ENCODE measurements at regions not wholly inside any gene's neighbourhood (a gene's known extent, or its start where the extent isn't known, plus 50 kb on each side); places are given as distances from the start of the nearest gene placed in this dataset.

DNA sequence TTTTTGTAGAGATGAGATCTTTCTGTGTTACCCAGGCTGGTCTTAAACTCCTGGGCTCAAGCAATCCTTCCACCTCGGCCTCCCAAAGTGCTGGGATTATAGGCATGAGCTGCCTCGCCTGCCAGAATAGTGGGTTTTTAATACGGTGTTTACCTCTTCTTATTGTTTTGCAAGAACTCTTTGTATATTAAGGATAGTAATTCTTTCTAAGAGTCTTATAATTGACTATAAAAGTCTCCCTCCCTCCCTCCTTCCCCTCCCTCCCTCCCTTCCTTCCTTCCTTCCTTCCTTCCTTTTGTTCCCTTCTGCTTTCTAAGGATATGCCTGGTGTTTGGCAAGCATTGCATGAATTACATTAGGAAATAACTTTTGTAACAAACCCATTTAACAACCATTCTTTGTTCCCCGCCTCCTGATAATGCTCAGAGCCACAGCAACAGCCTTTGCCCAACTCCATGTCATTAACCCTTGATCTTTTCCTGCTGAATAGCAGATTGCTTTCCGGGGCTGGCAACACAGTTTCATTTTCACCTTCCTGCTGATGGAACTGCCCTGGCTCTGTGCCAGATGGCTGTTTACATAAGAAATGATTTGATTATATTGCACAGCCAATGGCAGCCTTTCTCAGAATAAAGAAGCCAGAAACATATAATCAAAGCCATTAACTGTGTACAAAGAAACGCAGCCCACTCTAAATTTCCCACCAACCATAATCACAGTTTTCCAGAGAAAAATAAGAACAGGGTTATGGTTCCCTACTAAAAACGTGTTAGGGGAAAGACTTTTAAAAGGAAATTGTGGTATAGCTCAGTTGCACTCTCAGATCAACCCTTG, 143.7 kb upstream of the PTPN1 start:
- H3K27ac ChIP-seq = no peak overlapping the region
- intact Hi-C loops (cut with DNase I) = no loop called here
- no peaks in the 10 kb centered on the region for H3K27me3 ChIP-seq
- H3K4me1 ChIP-seq = peaks cover 11% of the 10 kb centered on the region
- H3K9me3 ChIP-seq = no peaks in the 10 kb centered on the region
- no peaks in the 10 kb centered on the region for H3K36me3 ChIP-seq
- H3K4me3 ChIP-seq = no peak overlapping the region
- no peak for DNase-seq (ENCODE audit: extremely low spot score in 2 of 2)
- TF ChIP-seq POLR2AphosphoS5 (IDR thresholded peaks at IDR 0.05; ENCODE audit: insufficient read depth in 1 of 2, low read depth in 1 of 2) (no peak), POLR2A (IDR thresholded peaks at IDR 0.05) (no peak)
- TF ChIP-seq, protein P1, sequence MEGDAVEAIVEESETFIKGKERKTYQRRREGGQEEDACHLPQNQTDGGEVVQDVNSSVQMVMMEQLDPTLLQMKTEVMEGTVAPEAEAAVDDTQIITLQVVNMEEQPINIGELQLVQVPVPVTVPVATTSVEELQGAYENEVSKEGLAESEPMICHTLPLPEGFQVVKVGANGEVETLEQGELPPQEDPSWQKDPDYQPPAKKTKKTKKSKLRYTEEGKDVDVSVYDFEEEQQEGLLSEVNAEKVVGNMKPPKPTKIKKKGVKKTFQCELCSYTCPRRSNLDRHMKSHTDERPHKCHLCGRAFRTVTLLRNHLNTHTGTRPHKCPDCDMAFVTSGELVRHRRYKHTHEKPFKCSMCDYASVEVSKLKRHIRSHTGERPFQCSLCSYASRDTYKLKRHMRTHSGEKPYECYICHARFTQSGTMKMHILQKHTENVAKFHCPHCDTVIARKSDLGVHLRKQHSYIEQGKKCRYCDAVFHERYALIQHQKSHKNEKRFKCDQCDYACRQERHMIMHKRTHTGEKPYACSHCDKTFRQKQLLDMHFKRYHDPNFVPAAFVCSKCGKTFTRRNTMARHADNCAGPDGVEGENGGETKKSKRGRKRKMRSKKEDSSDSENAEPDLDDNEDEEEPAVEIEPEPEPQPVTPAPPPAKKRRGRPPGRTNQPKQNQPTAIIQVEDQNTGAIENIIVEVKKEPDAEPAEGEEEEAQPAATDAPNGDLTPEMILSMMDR (IDR thresholded peaks at IDR 0.05) = no peak

DNA sequence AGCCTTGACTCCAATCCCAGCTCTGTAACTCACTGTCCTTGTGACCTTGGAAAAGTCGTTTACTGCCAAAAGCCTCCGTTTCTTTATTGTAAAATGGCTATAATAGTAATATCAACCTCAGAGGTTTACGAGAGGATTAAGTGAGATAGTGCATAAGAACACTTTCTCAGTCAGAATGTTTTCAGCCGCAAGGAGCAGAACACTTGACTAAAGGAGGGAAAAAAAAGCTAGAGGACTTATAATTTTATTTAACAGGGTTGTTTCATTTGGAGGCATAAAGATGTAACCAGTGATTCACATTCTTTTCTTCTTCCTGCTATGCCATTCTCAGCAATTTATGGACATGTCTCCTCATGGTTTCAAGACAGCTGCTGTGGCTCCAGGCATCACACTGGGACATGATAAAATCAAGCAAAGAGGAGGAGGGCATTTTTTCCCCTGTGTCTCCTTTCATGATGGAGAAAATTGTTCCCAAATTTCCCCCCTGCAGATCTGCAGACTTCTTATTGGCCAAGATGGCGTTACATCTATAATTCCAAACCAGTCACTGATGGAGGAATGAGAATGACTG, 143.0 kb upstream of the PTPN1 start:
- H3K27ac ChIP-seq = no peak overlapping the region
- DNase-seq (ENCODE audit: extremely low spot score in 2 of 2) = no peak

GRCh38 chr20:50367739-50368375, 142.3 kb upstream of the PTPN1 start:
- Histone ChIP-seq H3K27me3 (no peaks in the 10 kb centered on the region), H3K27ac (no peak overlapping the region), H3K4me1 (peaks cover 11% of the 10 kb centered on the region), H3K36me3 (no peaks in the 10 kb centered on the region), H3K9me3 (no peaks in the 10 kb centered on the region), H3K4me3 (no peak overlapping the region)
- TF ChIP-seq POLR2AphosphoS5 (IDR thresholded peaks at IDR 0.05; ENCODE audit: insufficient read depth in 1 of 2, low read depth in 1 of 2) (no peak), POLR2A (IDR thresholded peaks at IDR 0.05) (no peak)
- TF ChIP-seq, protein P1 (IDR thresholded peaks at IDR 0.05) = no peak
- no peak for DNase-seq (ENCODE audit: extremely low spot score in 2 of 2)
- intact Hi-C loops (cut with DNase I) = no loop called here

More for the DNA sequence above, 143.0 kb upstream of the PTPN1 start:
- Histone ChIP-seq H3K4me1 (peaks cover 11% of the 10 kb centered on the region), H3K4me3 (no peak overlapping the region), H3K27me3 (no peaks in the 10 kb centered on the region), H3K9me3 (no peaks in the 10 kb centered on the region), H3K36me3 (no peaks in the 10 kb centered on the region)
- intact Hi-C loops (cut with DNase I) = no loop called here
- TF ChIP-seq POLR2A (IDR thresholded peaks at IDR 0.05) (no peak), POLR2AphosphoS5 (IDR thresholded peaks at IDR 0.05; ENCODE audit: insufficient read depth in 1 of 2, low read depth in 1 of 2) (no peak)
- TF ChIP-seq, protein P1 (IDR thresholded peaks at IDR 0.05) = no peak

DNA sequence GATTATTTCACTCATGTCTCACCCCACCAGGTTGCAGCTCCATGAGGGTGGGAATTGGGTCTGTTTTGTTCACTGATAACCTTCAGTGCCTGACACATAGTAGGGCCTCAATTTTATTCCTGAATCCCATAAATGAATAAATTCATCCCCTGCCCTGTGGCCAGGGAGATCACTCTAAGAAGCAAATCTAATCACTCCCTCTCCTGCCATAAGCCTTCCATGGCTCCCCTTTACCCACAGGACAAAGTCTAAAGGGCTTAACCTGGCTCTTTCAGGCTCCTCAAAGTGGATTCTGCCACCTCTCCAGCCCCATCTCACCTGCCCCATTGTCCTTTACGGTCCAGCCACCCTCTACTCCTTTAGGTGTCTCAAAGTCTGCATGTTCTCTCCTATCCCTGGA, 141.8 kb upstream of the PTPN1 start:
- Histone ChIP-seq H3K9me3 (no peaks in the 10 kb centered on the region), H3K27me3 (no peaks in the 10 kb centered on the region), H3K36me3 (no peaks in the 10 kb centered on the region), H3K4me1 (peaks cover 11% of the 10 kb centered on the region), H3K4me3 (no peak overlapping the region), H3K27ac (no peak overlapping the region)
- TF ChIP-seq, protein P1 (IDR thresholded peaks at IDR 0.05) = no peak
- TF ChIP-seq POLR2AphosphoS5 (IDR thresholded peaks at IDR 0.05; ENCODE audit: insufficient read depth in 1 of 2, low read depth in 1 of 2) (no peak), POLR2A (IDR thresholded peaks at IDR 0.05) (no peak)
- no peak for DNase-seq (ENCODE audit: extremely low spot score in 2 of 2)
- intact Hi-C loops (cut with DNase I) = no loop called here
